ENCODE measurements at regions not wholly inside any gene's neighbourhood (a gene's known extent, or its start where the extent isn't known, plus 50 kb on each side); places are given as distances from the start of the nearest gene placed in this dataset.

DNA sequence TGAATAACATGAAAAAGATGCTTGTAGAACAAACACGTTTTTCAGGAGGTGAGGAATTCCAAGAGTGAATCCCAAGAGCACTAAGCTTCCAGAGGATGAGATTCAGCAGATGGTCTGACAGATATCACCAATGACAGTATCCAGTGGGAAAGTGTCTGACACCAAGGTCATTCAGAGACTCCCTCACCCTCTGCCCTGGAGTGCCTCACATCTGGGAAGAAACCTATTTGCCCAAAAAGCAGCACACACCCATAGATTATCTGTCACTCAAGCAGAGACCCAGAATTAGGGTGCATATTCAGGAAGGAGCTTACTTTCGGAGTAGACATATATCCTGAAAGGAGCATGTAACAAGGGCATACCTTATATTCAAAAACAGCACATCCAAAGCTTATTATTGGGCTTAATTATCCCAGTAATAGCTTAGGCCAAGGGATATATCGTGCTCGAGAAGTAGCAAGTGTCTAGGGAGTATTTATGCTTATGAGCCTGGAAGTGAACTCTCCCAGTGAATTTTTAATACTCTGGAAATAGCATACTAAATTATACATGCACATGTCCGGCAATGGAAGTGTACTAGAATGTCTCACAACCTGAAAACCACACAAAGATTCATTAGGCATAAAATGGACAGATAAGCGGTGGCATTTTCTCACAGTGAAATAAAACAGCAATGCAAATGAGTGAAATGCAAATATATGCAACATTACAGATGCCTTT is 998.1 kb upstream of the TMEM132C start:
- no peak for DNase-seq (ENCODE audit: low spot score)

DNA sequence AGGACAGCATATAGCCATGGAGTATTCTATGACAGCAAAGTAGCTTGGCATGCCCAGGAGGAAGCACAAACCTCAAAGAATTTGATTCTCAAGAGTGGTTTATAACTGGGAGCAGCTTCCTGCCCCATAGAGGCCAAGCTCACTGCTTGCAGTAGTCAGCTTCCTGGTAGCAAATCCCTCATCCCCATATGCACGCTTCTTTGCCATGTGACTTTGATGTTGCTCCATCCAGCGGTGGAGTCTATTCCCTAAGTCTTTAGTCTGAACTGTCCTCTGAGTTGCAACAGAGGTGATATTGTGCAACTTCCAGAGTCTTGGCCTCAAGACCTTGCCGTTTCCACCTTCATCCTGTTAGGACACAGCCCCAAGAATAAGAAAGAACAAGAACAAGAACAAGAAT is 996.8 kb upstream of the TMEM132C start:
- peak; percentile 11 for DNase-seq (ENCODE audit: low spot score)

DNA sequence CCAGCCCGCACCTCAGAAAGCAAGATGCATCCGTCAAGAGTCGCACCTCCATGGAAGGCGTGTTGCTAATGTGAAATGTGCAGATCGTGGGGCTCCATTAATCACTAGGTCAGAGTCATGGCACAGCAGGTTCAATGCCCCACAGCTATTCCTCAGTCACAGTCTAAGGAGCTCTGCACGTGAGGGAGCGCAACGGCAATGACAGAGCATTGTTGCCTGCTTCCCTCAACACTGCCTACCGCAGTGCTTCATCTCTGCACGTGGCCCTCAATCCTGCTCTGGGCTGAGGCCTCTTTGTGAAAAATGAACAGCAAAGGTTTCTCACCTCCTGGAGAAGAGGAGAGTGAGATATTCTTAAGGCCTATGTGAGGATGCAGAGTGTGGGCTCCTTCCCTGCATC is 995.2 kb upstream of the TMEM132C start:
- DNase-seq (ENCODE audit: low spot score) = no peak

DNA sequence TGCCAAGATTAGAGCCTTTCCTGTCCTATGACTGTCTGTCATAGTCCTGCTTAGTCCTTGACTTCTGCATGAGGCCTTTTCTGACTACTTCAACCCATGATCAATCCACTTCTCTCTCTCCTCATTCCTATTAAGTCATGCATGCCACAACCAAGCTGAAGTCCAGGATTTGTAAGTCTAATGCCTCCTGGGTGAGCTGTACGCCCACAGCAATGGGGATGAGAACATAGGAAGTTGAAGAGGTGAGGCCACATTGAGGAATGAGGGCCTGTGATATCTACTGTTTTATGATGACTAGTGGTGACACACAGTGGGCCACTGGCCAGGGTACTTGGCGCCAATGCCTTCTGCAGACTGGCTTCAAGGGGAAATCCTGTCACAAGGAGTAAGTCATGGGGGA is 994.1 kb upstream of the TMEM132C start:
- DNase-seq (ENCODE audit: low spot score) = no peak

DNA sequence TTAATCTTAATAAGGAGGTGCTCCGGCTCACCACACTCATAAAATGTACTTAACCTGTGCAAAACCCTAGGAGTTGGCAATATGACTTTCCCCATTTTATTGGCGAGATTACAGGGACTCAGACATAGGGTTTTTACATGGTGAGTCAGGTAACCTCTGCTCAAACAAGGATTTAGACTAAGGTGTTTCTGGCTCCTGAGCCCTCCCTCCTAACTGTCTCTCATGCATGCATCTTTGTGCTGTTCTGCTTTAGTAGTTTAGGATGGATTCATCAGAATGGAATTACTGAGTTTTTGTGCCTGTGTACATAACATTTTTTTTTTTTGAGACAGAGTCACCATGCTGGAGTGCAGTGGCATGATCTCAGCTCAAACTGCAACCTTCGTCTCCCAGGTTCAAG is 993.3 kb upstream of the TMEM132C start:
- DNase-seq (ENCODE audit: low spot score) = no peak

DNA sequence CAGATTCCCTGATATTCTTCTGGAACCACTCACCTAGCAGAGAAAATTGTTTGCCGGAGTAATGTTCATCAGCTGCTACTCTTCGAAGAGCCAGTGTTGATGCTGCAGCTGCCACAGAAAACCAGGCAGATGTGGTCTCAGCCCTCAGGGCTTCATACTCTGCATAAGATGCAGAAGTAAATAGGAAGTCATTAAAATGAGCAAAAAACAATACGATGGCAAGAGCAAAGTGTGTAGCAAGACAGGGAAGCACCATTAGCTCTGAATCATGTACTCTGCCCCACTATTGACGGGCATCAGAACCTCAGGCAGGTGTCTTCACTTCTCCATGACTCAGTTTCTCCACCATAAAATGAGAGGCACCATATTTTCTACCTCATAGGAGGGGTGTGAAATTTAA is 991.6 kb upstream of the TMEM132C start:
- DNase-seq (ENCODE audit: low spot score) = no peak

DNA sequence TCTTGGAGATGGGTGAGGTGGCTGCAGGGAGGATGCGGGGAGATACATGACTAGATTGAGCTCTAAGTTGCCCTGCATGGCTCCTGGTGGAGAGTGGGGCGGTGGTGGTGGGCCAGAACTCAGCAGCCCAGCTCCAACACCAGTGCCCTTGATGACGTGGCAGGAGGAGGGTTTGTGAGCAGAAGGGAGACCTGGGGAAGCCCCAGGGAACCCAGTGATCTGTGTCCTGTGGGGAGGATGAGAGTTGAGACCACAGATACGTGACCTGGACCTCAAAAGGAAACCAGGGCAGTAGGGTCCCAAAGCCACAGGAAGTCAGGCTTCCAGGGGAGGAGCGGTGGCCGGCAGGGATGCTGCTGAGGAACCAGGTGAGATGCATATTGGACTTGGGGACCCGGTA is 989.1 kb upstream of the TMEM132C start:
- DNase-seq (ENCODE audit: low spot score) = no peak

DNA sequence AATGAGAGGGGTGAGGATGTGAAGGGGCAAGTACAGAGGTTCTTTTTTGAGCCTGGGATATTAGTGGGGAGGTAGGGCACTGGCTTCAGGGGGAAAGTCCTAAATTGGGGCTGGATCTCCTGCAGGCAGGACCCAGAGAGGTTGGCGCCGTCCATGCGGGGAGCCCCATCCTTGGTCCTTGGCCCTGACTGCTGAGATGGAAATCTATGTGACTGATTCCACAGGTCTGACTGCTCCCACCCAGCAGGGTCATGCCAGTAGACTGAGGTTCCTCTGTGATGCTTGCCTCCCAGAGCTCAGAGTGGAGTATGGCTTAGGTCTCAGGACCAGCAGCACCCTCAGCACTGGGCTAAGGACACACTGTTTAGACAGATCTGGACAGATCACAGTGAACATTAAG is 988.6 kb upstream of the TMEM132C start:
- no peak for DNase-seq (ENCODE audit: low spot score)

DNA sequence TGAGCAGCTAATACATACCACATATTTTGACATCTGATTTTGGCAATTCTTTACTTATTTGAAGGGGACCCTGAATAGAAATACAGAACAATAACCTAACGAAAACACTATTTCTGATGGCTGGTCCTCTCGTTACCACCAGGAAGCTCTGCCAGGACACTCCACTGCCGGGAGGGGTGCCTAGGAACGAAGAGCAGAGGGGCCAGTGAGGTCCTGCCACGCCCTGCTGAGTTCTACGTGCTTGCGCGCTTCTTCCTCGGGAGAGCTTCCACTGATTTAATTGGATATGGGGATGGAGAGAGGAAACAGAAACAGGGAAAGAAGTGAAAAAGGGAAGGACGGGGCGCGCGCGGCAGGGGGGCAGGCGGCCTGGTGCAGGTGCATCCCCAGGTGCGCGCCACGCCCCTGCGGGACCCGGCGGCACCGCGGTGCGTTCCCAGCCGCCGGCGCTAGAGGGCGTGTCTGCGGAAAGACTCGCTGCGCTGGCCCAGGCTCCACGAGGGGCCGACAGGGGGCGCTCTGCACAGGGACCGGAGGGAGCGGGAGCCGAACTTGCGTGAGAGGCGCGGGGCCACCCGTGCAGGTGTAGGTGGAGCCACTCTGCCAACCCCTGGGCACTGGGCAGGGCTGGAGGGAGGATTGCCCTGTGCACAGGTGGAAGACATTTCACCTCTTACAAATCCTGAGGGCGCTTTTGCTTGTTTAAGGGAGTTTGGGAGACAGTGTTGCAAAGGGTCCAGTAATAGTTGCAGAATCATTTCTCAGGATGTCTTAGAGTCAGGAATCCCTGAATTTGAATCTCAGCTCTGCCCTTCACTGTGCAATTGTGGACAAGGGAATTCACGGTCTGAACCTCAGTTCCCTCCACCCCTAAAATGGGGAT is 986.3 kb upstream of the TMEM132C start:
- no peak for DNase-seq (ENCODE audit: low spot score)

DNA sequence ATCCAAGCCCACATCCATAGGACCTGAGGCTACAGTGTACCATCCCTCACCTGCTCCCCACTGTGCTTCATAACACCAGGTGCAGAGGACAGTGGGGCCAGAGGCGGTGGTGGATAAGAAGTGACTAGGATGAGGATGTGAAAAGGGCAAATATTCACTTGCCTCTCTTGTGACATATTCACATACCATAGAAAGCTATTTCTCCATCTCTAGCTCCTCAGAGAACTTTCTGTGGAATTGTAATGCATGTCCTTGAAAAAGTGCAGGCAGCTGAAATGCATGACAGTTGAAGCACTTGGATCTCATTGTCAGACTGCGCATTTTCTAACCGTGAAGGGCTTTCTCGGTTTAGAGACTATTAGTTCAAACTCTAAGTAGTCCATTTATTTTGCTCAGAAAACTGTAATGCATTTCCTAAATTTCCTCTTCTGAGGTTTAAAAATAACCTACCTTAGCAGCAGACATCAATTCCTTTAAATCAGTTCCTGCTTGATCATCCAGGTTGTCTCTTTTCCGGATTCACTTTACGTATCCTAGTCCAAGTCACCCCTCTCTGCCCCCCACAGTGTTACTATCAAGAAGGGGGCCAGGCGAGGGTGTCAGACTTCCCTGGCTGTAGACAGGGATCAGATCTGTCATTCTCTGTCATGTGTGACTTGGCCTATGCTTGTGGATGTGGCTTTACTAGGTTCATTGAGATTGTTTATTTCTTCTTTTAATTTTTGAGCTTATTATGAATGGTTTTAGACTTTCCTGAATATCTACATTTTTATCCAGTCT is 984.0 kb upstream of the TMEM132C start:
- no peak for DNase-seq (ENCODE audit: low spot score)

DNA sequence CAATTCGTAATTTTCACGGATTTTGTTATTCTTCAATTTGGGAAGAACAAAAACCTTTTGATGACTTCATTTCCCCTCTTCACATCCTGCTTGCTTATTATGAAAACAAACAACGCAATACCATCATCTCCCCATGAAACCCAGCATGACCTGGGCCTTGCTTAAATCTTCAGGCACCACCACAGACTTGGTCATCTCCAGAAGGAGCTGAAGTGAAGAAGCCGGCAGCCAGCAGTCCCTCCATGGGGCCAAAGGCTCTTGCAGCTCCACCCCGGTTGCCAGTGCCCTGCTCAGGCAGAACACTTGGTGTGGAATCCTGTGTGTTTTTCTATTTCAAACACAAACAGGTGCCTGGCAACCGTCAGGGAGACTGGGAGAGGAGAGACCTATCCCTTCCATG is 982.9 kb upstream of the TMEM132C start:
- no peak for DNase-seq (ENCODE audit: low spot score)

DNA sequence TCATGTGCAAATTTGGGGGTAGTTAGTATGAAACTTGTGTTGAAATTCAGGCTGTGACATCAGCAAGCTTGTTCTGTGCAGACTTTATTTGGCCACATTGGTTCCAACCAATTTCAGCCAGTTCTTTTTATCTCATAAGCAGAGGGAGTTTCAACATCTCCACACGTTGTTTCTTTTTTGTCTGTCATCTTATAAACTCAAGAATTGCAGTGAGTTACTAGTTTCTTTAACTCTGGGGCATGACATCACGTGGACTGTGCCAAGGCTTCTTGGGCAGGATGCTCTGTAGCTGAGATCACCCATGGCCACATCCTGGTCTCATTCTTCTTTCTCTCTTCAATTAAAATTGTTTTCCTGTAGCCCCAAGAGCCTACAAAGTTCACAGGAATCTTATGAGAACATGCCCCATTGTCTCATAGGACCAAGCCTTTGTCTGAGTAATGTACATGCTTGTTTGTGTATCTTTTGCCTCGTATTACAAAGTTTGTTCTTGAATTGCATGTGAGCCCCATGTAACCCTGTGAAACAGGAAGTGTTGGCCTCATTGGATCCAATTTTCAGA is 982.0 kb upstream of the TMEM132C start:
- DNase-seq (ENCODE audit: low spot score) = no peak

DNA sequence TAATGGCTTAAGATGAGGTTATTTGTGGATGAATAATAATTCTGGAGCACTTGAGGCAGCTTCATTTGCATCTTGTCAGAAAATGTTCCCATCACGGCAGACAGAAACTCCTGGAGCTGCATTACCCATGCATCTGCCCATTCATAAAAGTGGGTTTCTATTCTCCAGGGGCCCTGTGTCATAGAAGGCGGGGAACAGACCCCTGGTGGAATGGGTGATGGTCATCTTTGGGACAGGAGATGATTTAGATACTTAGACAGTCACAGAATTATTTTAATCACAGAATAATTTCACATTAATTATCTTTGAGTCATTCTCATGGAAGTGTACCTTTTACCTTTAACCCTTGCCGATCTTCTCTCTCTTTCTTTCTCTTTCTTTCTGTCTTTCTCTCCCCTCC is 980.7 kb upstream of the TMEM132C start:
- DNase-seq (ENCODE audit: low spot score) = no peak

DNA sequence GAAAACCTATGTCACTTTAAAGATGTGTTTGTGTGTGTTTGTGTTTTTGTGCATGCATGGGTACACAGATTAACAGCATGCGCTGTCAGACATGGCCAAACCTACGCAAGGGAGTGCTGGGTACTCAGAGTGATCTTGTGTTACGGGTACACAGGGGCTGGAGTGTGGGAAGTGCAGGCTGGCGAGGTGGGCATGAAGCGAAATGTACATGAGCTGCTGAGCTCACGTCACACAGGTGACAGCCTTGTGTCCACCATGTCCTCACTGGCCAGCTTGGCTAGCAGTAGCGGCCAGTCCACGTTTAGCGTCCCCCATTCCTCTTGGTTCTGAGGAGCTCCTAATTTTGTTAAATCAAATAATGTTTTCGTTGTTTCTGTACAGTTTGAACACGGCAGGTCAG is 979.7 kb upstream of the TMEM132C start:
- DNase-seq (ENCODE audit: low spot score) = no peak

DNA sequence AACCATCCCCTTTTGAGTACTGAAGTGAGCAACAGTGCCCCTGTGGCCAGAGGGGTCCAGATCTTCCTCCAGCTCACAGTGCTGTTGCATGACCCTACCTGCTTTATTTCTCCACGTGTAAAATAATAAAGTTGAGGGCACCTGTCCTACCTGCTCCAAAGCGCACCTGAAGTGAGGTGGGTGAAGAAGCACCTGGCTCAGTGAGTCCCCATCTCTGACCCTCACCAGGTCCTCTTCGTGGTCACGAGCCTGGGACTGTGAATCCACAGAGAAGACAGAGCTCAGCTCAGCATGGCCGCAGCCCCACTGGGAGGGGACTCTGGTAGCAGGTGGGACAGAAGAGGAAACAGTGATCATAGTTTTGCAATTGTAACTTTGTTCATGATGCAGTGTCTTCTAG is 976.7 kb upstream of the TMEM132C start:
- DNase-seq (ENCODE audit: low spot score) = no peak

DNA sequence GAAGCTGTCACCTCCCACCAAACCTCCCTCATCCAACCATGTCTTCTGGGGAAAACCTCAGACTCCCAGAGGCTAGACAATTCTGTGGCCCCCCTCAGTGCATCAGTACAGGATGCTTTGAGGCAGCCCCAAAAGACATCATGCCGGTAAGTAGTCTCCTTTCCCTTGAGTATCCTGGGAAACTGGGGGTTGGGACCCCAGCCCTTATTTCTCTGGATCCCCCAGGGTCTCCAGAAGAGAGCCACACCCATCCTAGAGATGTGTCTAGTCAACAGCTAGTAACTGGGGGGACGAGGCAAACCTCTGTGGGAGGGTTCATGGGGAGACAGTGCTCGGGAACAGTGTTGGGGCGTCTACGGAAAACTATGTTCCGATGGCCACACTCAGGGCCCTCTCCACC is 974.2 kb upstream of the TMEM132C start:
- no peak for DNase-seq (ENCODE audit: low spot score)

DNA sequence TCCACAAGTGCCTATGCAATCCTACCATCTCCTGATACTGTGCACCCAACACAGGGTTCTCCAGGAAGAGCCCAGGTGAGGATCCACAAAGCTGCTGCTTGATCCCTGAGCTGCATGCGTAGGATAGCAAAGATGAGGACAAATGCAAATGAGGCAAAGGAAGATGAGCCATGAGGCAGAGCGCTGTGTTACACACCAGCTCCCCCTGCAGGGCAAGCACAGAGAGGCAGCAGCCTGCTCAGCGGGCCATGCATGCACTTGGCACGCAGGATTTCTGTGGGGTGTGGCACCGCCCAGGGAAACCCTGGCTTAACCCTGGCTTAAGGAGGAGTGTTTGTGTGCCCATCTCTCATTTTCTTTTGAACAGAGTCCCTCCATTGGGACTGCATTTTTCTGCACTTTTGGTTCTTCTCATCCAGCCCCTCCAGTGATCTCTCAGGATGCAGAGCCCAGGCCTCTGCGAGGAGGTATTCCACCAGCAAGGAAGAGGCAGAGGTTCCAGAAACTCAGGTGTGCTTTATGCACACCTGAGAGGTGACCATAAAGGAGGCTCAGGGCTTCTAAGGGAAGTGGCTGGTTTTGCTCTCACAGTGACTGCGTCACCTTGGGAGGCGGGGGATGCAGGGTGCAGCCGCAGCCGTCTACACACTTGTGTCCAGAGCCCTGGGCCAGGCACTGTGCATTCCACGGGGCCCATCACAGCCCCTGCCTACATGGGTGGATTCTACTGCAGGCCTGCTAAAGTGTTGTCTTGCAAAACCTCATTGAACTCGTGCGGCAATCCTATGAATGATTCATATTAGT is 973.3 kb upstream of the TMEM132C start:
- peak; percentile 51 for DNase-seq (ENCODE audit: low spot score)

DNA sequence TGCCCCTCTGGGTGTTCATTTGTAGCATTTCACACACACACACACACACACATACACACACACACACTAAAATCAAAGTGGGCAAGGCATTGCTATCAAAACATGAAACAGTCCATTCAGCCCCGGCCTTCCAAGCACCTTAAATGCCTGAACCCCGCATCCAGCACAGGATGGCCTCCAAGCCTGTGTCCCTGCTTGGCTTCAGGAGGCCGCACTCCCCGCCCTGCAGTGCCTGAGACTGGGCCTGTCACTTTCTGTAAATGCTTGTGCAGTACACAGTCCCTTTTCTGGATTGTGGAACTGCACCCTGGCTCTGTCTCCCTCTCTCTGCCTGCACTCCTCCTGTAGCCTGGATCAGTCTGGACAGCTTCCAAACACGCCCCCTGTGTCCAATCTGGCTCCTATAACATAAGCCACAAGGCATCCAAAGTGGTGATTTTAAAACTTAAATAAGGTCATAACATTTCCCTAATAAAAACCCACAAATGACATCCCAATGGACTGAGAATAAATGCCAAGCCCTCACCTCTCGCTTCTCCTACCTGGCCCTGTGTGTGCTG is 972.2 kb upstream of the TMEM132C start:
- no peak for DNase-seq (ENCODE audit: low spot score)

DNA sequence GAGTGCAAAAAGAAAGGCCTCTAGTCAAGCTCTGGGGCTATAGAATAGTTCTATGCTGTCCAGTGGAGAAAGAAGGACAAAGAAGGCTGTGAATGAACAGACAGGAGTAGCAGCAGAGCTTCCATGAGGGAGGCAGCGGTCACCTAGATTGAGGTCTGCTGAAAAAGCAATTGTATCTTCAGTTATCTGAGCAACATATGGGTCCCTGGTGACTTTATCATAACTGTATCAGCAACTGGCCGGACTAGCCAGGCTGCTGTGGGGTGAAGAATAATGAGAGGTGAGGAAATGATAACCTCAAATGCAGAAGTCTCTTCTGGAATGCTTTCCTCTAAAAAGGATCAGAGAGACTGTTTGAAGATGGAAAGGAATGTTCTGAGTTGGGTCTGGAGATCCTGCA is 971.3 kb upstream of the TMEM132C start:
- no peak for DNase-seq (ENCODE audit: low spot score)

DNA sequence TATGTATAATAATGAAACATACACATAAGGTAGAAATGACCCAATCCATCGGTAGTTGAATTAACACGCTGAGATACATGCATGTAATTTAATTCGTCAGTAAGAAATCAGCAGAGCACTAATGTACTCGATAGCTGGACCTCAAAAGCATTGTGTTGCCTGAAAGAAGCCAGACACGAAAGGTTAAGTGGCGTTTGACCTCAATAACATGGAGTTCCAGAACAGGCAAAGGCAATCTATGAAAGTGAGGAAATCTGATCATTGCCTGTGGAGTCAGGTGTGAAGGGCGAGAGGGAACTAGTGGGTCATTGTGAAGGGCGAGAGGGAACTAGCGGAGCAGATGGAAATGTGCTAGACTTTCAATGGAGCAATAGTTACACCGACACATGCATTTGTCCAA is 970.4 kb upstream of the TMEM132C start:
- no peak for DNase-seq (ENCODE audit: low spot score)

DNA sequence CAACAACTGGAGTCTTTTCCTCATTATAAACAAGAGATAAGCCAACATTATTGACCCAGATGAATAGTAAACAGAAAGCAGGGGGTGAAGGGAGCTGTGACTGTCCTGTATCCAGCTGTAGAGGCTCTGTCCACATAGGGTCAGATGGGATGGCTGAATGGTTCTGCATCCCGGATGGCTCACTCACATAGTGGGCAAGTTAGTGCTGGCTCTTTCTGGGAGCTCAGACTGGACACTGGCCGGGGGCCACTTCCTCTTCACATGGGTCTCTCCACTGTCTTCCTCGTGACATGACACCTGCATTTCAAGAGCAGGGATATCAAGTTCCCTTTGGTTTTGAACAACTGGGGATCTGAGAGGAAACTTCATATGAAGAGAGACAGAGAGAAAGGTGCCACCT is 969.6 kb upstream of the TMEM132C start:
- no peak for DNase-seq (ENCODE audit: low spot score)

Measured in pons (tissue), 1 donor.